PC-9 (cell line): ENCODE measurements at regions not wholly inside any gene's neighbourhood (a gene's known extent, or its start where the extent isn't known, plus 50 kb on each side); places are given as distances from the start of the nearest gene placed in this dataset.

Experiments
- BruUV-seq: library from RNA; stranded (reverse); fragments of 400-500 nt; replicated peaks from 2 replicates; lab custom pipeline; 2021; lab: Mats Ljungman, UMichigan
- CTCF ChIA-PET: fragments of 300-600 bp; sonication (Branson Sonifier 250); formaldehyde crosslinking; loops from one replicate; lab custom pipeline; 2022; ENCODE audit warnings: antibody characterized with exemption; lab: Charles Lee
- POLR2A ChIA-PET: fragments of 300-600 bp; sonication (Branson Sonifier 250); formaldehyde crosslinking; loops from one replicate; lab custom pipeline; 2022; ENCODE audit warnings: antibody characterized with exemption; ENCODE audit not compliant: unreplicated experiment; lab: Charles Lee
- DNase-seq, 2 experiments: peaks; one replicate each; pipeline versions ENCODE4 v3.0.0 to v3.0.0-alpha.2; 2015 to 2022; ENCODE audit warnings: mixed read lengths in 1 of 2
- H2AFZ ChIP-seq: fragments of 200-600 bp; sonication (generic); 2 replicates; pipeline ENCODE4 v1.8.1; 2017; ENCODE audit warnings: antibody characterized with exemption
- H3F3A ChIP-seq: fragments of 200-600 bp; sonication (generic); 2 replicates; pipeline ENCODE4 v1.8.1; 2017; ENCODE audit warnings: antibody characterized with exemption, mild to moderate bottlenecking, low read depth; ENCODE audit not compliant: insufficient read depth
- H3K27ac ChIP-seq: fragments of 200-600 bp; sonication (generic); 2 replicates; pipeline ENCODE4 v1.6.1; 2016; ENCODE audit warnings: mixed run types
- H3K27me3 ChIP-seq: fragments of 200-600 bp; sonication (generic); 2 replicates; pipeline ENCODE4 v1.6.1; 2016; ENCODE audit warnings: low read depth, mixed run types; ENCODE audit not compliant: insufficient read depth
- H3K36me3 ChIP-seq: fragments of 200-600 bp; sonication (generic); 2 replicates; pipeline ENCODE4 v1.6.1; 2016; ENCODE audit warnings: low read depth, mixed run types
- H3K4me1 ChIP-seq: fragments of 200-600 bp; sonication (generic); replicated peaks from 2 replicates; pipeline ENCODE4 v1.6.1; 2016; ENCODE audit warnings: mixed run types; ENCODE audit not compliant: insufficient read depth
- H3K4me2 ChIP-seq: fragments of 200-600 bp; sonication (generic); 2 replicates; pipeline ENCODE4 v1.6.1; 2017; ENCODE audit warnings: mixed run types
- H3K4me3 ChIP-seq: fragments of 200-600 bp; sonication (generic); 2 replicates; pipeline ENCODE4 v1.6.1; 2016; ENCODE audit warnings: mixed run types
- H3K79me2 ChIP-seq: fragments of 200-600 bp; sonication (generic); 2 replicates; pipeline ENCODE4 v1.6.1; 2017; ENCODE audit warnings: low read depth, mixed run types
- H3K9me2 ChIP-seq: fragments of 200-600 bp; sonication (generic); 2 replicates; pipeline ENCODE4 v1.8.1; 2017; ENCODE audit warnings: mild to moderate bottlenecking; ENCODE audit not compliant: insufficient read depth
- H3K9me3 ChIP-seq: fragments of 200-600 bp; sonication (generic); 2 replicates; pipeline ENCODE4 v1.8.1; 2016; ENCODE audit warnings: low read depth; ENCODE audit not compliant: insufficient read depth
- H4K20me1 ChIP-seq: fragments of 200-600 bp; sonication (generic); 2 replicates; pipeline ENCODE4 v1.8.1; 2017; ENCODE audit not compliant: insufficient read depth
- EZH2 ChIP-seq: fragments of 200-600 bp; sonication (generic); IDR thresholded peaks from 2 replicates; pipeline ENCODE4 v1.8.0; 2017; ENCODE audit warnings: antibody characterized with exemption, low read depth
- intact Hi-C: fragments of 100-400 bp; cut with micrococcal nuclease; formaldehyde crosslinking; loops from one replicate; pipeline ENCODE4 v1.10.0; 2022; ENCODE audit not compliant: unreplicated experiment
- TF ChIP-seq, protein P1 (sequence below): fragments of 200-600 bp; sonication (generic); conservative IDR thresholded peaks from 2 replicates; pipeline ENCODE4 v1.6.1; 2017; ENCODE audit warnings: mixed run types, antibody characterized with exemption, mild to moderate bottlenecking, moderate library complexity

DNA sequence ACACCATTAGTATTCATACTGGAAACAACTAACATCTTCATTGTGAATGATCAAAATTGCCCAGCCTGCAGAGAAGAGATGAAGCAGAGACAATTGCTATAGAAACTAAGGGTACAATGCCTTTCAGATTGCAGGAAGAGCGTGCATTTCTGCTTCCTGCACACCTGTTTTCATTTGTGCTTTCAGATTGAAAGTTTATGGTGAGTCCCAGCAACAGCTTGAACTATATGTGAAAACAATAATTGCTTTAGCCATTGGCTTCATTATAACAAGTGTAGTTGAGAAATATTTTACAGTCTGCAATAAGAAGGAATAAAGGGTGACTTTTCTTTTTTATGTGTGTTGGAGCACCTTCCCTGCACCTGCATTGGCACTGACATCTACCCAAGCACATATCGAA, 136.3 kb downstream of the CD8B2 start:
- no peaks in the 10 kb centered on the region for H3K36me3 ChIP-seq
- no peak for TF ChIP-seq EZH2
- TF ChIP-seq, protein P1, sequence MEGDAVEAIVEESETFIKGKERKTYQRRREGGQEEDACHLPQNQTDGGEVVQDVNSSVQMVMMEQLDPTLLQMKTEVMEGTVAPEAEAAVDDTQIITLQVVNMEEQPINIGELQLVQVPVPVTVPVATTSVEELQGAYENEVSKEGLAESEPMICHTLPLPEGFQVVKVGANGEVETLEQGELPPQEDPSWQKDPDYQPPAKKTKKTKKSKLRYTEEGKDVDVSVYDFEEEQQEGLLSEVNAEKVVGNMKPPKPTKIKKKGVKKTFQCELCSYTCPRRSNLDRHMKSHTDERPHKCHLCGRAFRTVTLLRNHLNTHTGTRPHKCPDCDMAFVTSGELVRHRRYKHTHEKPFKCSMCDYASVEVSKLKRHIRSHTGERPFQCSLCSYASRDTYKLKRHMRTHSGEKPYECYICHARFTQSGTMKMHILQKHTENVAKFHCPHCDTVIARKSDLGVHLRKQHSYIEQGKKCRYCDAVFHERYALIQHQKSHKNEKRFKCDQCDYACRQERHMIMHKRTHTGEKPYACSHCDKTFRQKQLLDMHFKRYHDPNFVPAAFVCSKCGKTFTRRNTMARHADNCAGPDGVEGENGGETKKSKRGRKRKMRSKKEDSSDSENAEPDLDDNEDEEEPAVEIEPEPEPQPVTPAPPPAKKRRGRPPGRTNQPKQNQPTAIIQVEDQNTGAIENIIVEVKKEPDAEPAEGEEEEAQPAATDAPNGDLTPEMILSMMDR, result no peak
- H3K27ac ChIP-seq, result no peak overlapping the region
- no peaks in the 10 kb centered on the region for H3F3A ChIP-seq
- intact Hi-C loops, result no loop called here
- H3K79me2 ChIP-seq, result no peaks in the 10 kb centered on the region
- H3K4me3 ChIP-seq, result no peak overlapping the region
- H3K9me3 ChIP-seq, result no peaks in the 10 kb centered on the region; the same call in 1 of the 2 replicates
- no peaks in the 10 kb centered on the region for H3K4me1 ChIP-seq
- H3K9me2 ChIP-seq, result no peaks in the 10 kb centered on the region
- H2AFZ ChIP-seq, result no peak overlapping the region
- ChIA-PET CTCF (no interaction called here), POLR2A (no interaction called here)
- DNase-seq, result no peak
- H3K4me2 ChIP-seq, result no peak overlapping the region
- no TSS peak for BruUV-seq
- no peaks in the 10 kb centered on the region for H4K20me1 ChIP-seq
- no peaks in the 10 kb centered on the region for H3K27me3 ChIP-seq

- TF ChIP-seq EZH2, result no peak
- TF ChIP-seq, protein P1, result no peak
- no peak overlapping the region for H3K27ac ChIP-seq
- DNase-seq, result no peak
- ChIA-PET CTCF (no interaction called here), POLR2A (no interaction called here)
- no peaks in the 10 kb centered on the region for H3K9me3 ChIP-seq
- BruUV-seq, result no TSS peak
- no peak overlapping the region for H2AFZ ChIP-seq
- 0 out of 2 replicates have a peak, but pooled peaks cover 5% of the 10 kb centered on the region for H3K27me3 ChIP-seq
- H3K9me2 ChIP-seq, result no peaks in the 10 kb centered on the region
- no peaks in the 10 kb centered on the region for H3F3A ChIP-seq
- H3K36me3 ChIP-seq, result no peaks in the 10 kb centered on the region
- no peak overlapping the region for H3K4me3 ChIP-seq
- no peaks in the 10 kb centered on the region for H3K79me2 ChIP-seq
- H3K4me2 ChIP-seq, result no peak overlapping the region
- no peaks in the 10 kb centered on the region for H4K20me1 ChIP-seq
- intact Hi-C loops, result no loop called here
- H3K4me1 ChIP-seq, result no peaks in the 10 kb centered on the region
Measured at GRCh38 chr2:106624787-106625380, 137.7 kb downstream of the CD8B2 start.

DNA sequence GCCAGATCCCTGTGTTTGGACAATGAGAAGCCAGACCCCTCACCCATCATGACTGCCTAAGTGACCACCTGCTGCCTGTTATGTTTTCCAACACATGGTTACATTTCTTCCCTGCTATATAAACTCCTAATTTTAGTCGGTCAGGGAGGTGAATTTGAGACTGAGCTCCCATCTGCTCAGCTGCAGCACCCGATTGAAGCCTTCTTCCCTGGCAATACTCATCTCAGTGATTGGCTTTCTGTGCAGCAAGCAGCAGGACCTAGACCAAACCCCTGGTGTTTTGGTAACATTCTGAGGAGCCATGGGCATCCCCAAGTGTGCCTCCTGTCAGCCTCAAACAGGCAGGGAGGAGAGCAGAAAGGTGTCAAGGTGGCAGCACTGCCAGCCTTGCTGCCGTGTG, 141.2 kb downstream of the CD8B2 start:
- Histone ChIP-seq H3K4me3 (no peak overlapping the region), H3K79me2 (no peaks in the 10 kb centered on the region), H3K4me1 (no peaks in the 10 kb centered on the region), H2AFZ (no peak overlapping the region), H3K4me2 (no peak overlapping the region), H3K9me3 (no peaks in the 10 kb centered on the region), H3F3A (no peaks in the 10 kb centered on the region), H3K27me3 (0 out of 2 replicates have a peak, but pooled peaks cover 6% of the 10 kb centered on the region), H3K27ac (no peak overlapping the region), H4K20me1 (no peaks in the 10 kb centered on the region), H3K36me3 (no peaks in the 10 kb centered on the region), H3K9me2 (no peaks in the 10 kb centered on the region)
- no peak for TF ChIP-seq EZH2
- TF ChIP-seq, protein P1, result no peak
- POLR2A ChIA-PET, result no interaction called here
- no TSS peak for BruUV-seq
- intact Hi-C loops, result no loop called here
- no peak for DNase-seq
- CTCF ChIA-PET, result no interaction called here
